HG03039 (cell line): ENCODE measurements at regions not wholly inside any gene's neighbourhood (a gene's known extent, or its start where the extent isn't known, plus 50 kb on each side); places are given as distances from the start of the nearest gene placed in this dataset.
A peak's percentile ranks its signal among the peaks of the same experiment; 100 is the strongest.

Source experiments
- ATAC-seq: cut with Tn5 transposase; IDR thresholded peaks from one replicate; pipeline ENCODE4 v1.9.1; 2021; ENCODE audit warnings: mild to moderate bottlenecking, moderate library complexity; ENCODE audit not compliant: unreplicated experiment

DNA sequence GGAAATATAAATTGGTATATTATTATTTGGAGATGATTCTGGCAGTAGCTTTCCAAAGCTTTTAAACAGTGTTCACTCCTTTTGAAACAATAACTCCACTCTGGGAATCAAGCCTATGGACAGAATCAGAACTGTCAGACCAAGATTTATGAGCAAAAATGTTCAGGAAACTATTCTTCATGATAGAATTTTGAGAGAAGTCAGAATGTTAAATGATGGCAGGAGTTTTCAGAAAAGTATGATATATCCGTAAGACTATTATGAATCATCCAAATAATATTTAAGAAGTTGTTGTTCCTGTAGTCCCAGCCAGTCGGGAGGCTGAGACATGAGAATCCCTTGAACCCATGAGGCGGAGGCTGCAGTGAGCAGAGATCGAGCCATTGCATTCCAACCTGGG, 50.5 kb upstream of the ADGRG2 start:
- no peak for ATAC-seq

DNA sequence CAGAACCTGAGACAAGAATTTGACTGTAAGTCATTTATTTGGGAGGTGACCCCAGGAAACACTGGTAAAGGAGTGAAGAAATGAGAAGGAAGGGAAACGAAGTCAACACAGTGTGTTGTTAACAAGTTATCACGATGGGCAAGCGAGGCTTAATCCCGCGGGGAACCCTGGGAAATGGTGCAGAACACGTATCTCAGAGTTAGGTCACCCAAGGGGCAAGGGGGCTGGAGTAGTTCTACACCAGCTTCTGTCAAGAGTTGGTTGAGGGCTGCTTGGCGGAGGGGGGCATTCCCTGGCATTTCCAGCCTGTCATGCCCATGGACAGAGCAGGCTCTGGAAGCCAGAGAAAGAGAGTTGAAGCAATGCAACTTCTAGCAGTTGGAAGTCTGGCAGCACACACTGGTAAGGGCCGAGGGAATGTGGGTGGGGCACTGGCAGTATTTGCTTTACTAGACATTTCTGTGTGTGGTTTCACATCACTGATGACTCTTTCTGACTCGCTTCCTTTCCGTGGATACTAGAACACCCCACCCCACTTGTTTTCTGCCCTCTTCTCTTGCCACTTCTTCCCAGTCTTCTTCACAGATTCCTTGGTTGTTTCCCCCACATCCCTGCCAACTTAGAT, 52.2 kb upstream of the ADGRG2 start:
- ATAC-seq = no peak

DNA sequence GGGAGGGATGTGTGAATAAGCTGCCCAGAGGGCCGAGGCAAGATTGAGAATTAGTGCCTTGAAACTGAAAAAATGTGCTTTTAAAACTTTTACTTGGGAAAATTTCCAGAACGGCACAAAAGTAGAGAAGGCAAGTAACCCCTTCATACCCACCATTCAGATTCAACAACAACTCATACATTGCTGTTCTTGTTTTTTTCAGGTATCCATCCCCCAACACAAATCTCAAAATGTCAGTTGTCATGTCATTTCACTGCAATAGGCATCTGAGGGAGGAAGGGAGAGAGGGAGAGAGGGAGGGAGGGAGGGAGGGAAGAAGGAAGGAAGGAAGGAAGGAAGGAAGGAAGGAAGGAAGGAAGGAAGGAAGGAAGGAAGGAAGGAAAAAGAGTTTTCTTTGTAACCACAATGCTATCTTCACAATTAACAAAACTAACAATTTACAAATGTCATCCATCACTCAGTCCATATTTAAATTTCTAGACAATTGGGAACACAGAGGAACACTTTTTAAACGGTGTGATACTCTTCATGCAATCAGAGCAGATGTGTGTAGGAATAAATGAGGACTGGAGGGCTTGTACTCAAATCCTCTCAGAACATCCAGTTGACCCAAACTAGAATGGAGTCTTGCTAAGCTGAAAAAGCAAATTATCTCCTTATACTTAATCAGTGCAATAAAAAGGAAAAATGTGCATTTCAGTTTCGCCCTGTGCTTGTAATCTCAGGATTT, 54.8 kb upstream of the ADGRG2 start:
- no peak for ATAC-seq

DNA sequence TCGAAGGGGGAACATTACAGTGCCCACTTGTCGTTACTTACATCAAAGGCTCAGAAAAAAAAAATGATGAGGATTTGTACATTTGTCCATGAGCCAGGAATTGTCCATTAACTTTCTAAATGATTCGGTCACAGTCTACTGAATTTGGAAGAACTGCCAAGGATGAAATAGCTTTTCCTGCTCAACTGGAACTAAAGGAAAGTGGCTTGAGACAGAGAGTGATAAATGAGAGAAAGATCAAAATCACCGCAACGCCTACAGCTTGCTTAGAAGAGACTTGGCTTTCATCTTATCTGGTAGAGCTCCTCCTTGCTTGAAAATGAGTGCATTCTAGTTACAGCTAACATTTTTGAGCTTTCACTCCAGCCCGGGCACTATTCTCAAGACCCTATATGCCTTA, 55.5 kb upstream of the ADGRG2 start:
- no peak for ATAC-seq

DNA sequence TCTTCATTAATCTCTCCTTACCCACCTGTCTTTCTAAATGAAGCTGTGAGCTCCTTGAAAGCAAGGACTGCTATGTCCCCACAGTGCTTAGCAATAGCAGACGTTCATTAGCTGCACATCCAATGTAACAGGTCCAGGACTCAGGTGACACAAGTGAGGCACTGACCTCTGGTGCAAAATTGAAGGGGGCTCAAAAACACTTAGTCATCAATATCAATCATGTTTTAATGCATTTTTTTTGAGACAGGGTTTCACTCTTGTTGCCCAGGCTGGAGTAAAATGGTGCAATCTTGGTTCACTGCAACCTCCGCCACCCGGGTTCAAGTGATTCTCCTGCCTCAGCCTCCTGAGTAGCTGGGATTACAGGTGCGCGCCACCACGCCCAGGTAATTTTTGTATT, 56.1 kb upstream of the ADGRG2 start:
- ATAC-seq = no peak

DNA sequence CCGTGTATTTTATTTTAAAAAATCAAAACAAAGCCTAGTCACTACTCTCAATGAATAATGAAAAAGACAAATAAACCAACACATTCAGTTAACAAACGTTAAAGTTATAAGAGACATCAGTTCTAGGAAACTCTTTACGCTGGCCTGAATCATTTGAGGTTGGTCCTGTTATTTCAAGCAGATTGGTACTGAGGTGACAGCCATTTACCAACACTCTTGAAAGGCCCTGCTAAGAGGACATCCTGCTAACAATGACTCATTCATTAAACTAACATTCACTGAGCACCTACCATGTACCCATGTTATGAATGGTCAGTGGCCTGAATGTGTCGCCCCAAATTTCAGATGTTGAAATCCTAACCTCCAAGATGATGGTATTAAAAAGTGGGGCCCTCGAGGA, 57.1 kb upstream of the ADGRG2 start:
- no peak for ATAC-seq

DNA sequence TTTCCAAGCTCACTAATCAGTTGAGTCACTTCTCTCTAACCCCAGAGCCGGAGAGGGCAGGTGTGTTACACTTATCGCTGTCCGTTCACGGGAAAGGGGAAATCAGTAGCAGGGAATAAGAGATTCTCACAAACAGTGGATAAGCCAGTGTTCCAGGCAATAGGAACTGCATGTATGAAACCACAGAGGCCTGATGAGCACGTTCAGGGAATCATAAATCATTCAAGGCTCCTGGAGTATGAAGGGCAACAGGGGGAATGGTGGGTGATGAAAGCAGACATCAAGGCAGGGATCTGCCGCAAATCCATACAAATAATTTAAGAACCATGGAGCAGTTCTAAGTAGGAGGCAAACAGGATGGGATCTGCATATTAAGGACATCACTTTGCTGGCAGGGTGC, 59.1 kb upstream of the ADGRG2 start:
- no peak for ATAC-seq

DNA sequence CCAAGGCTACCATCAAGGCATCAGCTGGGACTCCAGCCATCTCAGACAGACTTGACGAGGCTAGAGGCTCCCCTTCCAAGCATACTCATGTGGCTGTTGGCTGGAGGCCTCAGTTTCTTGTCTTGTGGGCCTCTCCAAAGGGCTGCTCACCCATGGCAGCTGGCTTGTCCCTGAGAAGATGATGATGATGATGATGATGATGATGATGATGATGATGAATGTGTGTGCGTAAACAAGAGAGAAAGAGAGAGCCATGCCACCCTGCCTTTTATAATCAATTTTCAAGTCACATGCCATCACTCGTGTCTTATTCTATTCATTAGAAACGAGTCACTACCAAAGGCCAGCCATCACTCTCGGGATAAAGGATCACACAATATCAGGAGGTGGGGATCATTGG, 60.5 kb upstream of the ADGRG2 start:
- ATAC-seq = no peak

DNA sequence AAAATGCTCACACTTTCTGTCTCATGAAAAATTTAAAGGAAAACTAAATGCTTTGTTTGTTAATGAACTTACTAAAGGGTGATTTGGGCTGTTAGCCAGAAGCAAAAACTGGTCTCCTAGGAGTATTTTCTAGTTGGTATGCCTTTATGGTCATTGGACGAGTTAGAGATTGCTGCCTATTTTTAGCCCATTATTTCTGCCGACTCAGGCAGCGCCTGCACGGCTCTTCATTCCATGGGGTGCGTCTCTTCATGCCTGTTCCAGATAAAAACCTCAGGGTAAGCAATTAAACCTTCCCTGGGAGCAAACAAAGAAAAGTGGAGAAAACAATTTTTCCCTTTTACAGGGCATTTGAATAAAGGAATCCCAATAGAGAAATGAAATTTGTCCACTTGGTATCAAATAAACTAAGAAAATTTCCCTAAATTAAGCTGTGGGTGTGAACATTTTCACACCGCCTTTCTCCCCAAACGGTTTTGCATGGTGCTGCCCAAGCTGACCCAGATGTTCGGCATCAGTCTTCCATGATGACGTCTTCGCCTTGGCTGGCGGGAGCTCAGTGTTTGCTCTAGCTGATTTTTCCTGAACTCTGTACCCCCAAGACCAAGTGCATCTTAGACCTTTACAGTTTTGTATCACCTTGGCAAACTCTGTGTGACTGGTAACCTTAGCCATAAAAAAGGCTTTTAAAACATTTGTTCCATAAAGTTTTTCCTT, 61.7 kb upstream of the ADGRG2 start:
- ATAC-seq = no peak

DNA sequence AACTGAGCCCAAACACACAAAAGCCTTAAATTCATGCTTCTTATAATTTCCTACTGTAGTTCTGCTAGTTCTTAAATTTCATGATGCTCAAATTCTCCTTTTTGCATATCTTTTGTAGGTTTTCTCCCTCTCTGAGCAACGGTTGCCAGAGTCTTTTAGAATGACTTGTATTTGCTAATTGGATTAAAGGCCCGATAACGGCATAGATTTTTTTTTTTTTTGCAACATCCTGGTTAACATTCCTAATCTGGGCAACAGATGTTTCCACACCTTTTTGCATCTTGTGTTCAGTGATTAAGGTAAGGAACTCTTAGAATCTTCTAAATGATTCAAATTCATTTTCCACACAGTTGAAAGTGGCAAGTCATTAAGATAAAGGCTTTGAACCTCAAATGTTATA, 66.3 kb upstream of the ADGRG2 start:
- no peak for ATAC-seq

DNA sequence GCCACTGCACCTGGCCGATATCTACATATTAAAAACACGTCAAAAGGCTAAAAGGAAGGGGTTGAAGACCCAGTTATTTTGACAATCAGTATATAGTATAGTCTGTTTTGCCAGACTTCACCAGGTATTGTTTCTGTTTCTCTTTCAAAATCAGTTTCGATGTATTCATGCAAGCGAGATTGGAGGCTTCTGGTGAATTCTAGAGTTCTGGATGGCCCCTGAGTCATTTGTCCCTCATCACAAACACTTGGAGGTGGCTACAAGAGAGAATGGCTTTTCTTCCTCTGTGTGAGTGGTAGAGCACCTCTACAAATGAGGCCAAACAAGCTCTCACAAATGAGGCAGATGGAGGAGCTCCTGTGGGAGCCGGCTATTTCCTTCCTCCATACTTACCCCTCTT, 68.6 kb upstream of the ADGRG2 start:
- no peak for ATAC-seq

DNA sequence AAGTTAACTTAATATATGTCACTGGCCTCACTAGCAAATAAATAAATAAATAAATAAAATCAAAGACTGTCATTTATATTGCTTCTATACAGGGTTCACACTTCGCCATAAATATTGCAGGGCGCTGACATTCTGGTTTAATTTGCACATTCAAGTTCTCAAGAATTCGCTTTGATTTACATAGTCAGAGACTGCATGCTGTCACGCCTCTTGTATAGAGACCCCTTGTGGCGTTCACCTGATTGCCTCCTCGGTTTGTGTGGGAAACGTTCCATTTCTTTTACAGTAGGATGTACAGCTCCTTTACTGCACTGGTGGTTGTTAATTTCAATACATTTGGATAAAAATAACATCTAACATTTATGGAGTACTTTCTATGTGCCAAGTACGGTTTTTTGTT, 71.3 kb upstream of the ADGRG2 start:
- no peak for ATAC-seq

DNA sequence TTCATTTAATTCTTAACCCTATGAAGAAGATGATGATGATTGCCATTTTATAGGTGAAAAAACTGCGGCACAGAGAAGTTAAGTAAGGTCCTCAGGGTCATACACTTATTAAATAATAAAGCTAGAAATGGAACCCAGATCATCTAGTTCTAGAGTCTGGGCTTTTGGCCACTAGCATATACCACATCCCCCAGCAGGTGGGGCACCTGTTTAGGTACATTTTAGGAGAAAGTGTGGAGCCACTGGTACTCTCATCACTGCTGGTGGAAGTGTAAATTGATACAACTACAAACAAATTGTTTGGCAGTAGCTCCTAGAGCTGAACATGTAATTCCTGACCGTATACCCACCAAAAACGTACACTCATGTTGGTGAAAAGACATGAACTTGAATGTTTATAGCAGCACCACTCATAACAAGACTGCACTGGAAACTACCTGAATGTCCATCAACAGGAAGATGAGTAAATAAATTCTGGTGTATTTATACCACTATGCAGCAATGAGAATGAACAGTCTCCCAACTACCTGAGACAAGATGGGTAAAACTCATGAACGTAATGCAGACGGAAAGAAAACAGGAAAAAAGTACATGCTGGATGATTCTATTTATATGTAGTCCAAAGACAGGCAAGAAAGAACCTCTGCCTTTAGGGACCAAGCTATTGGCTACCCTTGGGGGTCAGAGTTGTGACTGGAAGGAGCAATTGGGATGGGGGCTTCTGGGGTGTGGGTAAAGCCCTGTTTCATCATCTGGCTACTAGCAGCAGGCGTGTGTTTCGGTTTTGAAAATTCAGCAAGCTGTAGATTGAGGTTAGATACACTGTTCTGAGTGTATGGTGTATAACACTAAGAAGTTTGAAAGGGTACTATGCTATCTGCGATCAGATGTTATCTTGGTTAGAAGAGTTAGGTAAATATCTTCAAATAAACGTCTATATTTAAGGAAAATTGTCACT, 72.3 kb upstream of the ADGRG2 start:
- peak; percentile 64 for ATAC-seq

DNA sequence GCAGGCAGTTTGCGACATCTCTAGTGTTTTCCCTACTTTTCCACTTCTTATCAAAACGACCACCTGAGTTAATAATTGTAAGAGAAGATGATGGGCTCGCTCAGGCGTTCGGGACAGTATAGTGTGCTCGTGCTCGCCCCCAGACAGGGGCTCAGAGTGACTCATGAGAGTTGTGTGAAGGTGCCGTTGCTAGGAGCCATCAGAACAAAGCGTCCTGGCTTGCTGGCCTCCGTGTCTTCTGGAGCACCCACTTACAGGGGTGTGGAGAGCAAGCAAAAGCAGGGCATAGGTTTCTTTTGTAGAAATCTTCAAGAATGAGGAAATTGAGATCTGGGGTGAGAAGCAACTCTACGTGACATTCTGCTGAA, 73.0 kb upstream of the ADGRG2 start:
- ATAC-seq = no peak

DNA sequence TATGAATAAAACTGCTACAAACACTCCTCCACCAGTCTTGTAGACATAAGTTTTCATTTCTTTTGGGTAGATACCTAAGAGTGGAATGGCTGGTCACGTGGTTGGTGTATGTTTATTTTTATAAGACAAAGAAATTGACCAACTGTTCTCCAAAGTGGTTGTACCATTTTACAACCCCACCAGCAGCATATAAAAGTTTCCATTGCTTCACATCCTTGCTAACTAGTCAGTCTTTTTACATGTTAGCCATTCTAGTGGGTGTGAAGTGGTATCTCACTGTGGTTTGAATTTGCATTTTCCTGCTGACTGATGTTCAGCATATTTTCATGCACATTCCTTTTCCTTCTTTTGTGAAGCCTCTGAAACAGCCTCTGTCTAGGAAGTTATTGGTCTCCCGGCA, 76.2 kb upstream of the ADGRG2 start:
- no peak for ATAC-seq

DNA sequence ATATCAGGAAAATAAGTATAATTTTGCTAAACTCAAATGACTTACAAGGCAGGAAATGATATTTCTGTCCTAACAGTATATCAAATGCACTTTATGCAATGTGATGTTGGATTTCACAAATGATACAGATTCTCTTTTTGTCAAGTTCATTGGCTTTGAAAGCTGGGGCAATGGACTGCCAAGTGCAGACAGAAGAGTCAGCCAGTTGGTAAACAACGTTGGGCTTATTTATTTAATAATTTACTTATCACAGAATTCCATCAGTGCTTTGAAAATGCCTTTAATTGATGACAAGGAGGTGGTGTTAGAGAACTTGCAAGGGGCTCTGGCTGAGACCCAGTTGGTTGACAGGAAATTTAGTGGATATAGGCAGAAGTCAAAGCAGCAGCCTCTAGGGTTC, 79.9 kb upstream of the ADGRG2 start:
- no peak for ATAC-seq

DNA sequence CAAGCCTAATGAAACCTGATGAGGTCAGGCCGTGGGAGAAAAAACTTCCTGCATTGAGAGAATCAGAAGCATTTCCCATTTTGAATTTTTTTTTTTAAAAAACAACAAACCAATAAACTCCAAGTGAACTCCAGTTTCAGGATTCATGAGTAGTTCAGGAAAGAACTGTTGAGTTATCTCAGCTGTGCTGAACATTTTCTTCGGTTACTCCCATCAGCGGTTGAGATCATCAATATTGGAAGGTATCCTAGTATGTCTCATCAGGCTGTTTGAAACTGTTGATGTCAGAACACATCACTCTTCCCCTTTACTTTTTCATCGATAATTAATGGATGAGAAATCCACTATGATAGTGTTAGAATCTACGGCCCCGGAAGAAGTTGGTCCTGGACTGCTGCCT, 82.4 kb upstream of the ADGRG2 start:
- ATAC-seq = no peak

DNA sequence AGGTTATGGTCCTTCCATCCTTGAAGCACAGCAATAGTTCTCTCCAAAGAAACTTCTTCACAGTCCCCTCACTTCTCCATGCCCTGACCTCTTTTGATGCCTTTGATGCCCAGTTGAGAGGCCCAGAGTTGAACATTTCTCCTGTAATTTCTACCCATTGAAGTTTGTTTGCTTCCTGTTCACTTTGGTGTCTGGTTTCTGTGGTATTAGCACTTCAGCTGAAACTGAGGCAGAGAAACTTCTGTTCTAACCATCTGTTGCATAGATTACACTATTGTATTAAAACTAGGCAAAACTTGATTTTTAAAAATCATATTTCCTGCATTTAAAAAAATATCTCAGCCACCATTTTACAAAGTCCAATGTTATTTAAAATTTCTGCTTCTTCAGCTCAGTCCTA, 89.8 kb upstream of the ADGRG2 start:
- ATAC-seq = no peak

DNA sequence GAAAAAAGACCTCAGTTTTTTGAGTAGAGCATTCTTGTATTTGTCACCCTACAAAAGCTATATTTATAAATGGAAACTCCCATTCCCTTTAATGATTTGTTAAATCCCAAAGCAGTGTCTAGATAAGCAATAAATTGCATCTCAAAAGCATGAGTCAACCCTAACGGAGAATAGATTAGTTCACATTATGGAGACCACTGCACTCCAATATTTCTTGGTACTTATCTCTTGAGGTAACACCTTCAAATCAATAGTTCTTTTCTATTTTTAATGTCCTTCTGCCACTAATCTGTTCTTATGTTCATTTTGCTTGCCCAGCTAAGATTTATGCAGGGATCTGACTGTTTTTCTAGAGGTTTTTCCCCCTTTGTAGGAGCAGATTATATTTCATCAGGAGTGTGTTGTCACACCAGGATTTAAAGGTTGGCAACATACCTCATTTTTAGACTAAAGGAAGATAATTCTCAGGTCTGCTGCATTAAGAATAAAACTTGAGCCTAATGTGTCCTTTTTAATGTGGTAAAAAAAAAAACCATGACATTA, 91.4 kb upstream of the ADGRG2 start:
- no peak for ATAC-seq

DNA sequence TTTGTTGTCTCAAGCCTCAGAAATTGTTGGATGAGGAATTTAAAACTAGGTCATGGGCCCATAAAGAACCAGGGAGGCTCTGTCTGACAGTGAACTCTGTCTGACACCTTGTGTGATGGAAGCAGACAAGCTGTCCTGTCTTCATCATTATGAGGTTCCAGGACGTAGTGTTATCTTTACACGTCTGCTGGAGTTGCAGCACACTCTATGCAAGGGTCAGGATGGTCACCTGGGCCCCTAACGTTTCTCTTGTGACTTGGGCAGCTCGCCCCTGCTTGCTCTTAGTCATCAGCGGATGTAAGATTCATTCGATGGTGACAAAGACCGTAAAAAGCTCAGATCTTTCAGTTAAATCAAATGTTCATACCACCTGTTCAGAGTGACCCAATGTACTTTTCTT, 92.0 kb upstream of the ADGRG2 start:
- ATAC-seq = no peak

DNA sequence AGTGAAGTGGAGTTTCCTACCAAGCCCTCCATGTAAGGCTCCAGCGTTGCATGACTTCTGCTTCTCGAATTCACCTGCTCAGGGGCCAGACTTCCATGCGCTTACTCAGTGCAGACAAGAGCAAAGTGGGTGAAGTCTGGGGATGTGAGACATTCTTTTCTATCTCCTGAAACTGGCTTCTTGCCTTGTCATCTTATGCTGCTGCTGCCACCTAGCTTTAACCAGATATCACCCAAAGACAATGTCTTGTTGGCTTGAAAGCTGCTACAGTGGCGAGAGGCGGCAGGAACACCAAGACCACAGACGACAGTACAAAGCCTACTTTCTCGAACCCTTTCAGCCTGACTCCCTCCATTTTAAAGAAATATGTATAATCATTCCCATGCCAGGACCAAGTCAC, 103.6 kb upstream of the ADGRG2 start:
- no peak for ATAC-seq
